ENCODE measurements at regions not wholly inside any gene's neighbourhood (a gene's known extent, or its start where the extent isn't known, plus 50 kb on each side); places are given as distances from the start of the nearest gene placed in this dataset.

DNA sequence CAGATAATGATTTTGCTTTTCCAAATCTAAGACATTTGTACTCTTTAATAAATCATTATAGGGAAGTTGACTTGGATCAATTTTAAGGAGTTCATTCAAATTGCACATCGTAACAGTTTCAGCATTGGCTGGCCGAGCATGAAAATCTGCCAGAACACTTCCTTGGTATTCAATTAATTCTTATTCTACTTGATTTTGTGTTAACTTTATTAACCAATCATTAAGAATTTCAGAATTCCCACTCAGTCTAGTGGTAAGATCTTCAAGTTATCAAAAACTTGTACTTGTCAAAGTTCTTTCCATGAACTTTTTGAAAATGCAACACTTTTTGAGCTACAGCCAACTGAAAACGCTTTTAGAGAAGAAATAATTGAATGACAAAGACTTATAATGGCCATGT is 565.8 kb downstream of the TLE1 start:
- Histone ChIP-seq H3K4me3 (no peak overlapping the region), H3K9me3 (no peaks in the 10 kb centered on the region), H3K36me3 (ENCODE audit: low read depth) (no peaks in the 10 kb centered on the region), H3K4me1 (ENCODE audit: low read depth) (no peaks in the 10 kb centered on the region)
- no peak for ATAC-seq
- no peak for TF ChIP-seq CTCF (IDR thresholded peaks at IDR 0.05)
- intact Hi-C loops (cut with DNase I, micrococcal nuclease): no loop called here
- no peak for DNase-seq

DNA sequence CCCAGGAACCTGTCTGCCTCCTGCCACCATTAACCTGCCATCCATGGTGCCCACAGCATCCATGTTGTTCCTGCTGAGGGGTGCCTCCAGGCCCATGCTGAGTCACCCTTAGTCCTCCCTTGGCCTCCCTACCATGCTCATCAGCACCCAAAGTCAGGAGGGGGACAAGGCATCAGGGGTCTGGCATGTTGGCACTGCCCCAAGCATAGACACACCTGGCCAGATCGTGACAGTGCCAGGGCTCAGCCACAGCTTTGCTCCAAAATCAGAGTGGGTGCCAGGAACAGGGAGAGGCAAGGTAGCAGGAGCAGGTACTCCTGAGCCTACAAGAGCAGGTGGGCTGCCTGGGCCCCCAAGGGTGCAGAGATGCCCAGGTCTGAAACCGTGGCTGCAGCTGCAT is 566.6 kb downstream of the TLE1 start:
- TF ChIP-seq CTCF (IDR thresholded peaks at IDR 0.05): no peak
- no peaks in the 10 kb centered on the region for H3K9me3 ChIP-seq
- ATAC-seq: no peak

GRCh38 chr9:81119591-81119990 is 569.8 kb downstream of the TLE1 start:
- no peak for TF ChIP-seq CTCF (IDR thresholded peaks at IDR 0.05)
- Histone ChIP-seq H3K4me1 (ENCODE audit: low read depth) (no peaks in the 10 kb centered on the region), H3K9me3 (no peaks in the 10 kb centered on the region), H3K36me3 (ENCODE audit: low read depth) (no peaks in the 10 kb centered on the region), H3K4me3 (no peak overlapping the region)
- no peak for DNase-seq
- intact Hi-C loops (cut with DNase I, micrococcal nuclease): no loop called here
- ATAC-seq: no peak

More for the DNA sequence above, 566.6 kb downstream of the TLE1 start:
- no peaks in the 10 kb centered on the region for H3K36me3 ChIP-seq (ENCODE audit: low read depth)
- no peak for DNase-seq
- no peak overlapping the region for H3K4me3 ChIP-seq
- H3K4me1 ChIP-seq (ENCODE audit: low read depth): no peaks in the 10 kb centered on the region
- intact Hi-C loops (cut with DNase I, micrococcal nuclease): no loop called here

DNA sequence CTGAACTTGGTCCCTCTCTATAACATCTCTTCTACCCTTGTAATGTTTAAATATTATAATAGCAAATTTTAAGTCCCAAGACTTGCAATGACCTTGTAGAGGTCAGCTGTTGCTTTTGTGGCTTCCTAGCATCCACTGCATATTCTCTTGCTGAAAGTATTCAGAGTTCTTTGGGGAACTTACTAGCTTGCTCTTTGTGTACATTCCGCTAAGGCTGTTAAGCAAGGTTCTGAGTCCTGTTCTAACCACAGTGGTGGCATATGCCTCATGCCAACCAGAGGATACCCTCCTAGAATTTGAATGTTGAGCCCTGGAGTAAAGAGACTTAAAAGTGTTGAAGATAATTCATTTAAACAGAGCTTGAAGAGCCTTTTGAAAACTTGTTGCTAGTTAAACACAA is 570.9 kb downstream of the TLE1 start:
- Histone ChIP-seq H3K9me3 (no peaks in the 10 kb centered on the region), H3K36me3 (ENCODE audit: low read depth) (no peaks in the 10 kb centered on the region), H3K4me3 (no peak overlapping the region), H3K4me1 (ENCODE audit: low read depth) (no peaks in the 10 kb centered on the region)
- no peak for DNase-seq
- intact Hi-C loops (cut with DNase I, micrococcal nuclease): no loop called here
- no peak for ATAC-seq
- no peak for TF ChIP-seq CTCF (IDR thresholded peaks at IDR 0.05)

- intact Hi-C loops (cut with DNase I, micrococcal nuclease): no loop called here
- Histone ChIP-seq H3K9me3 (no peaks in the 10 kb centered on the region), H3K4me3 (no peak overlapping the region), H3K4me1 (ENCODE audit: low read depth) (no peaks in the 10 kb centered on the region), H3K36me3 (ENCODE audit: low read depth) (no peaks in the 10 kb centered on the region)
- ATAC-seq (no peak), DNase-seq (no peak)
- no peak for TF ChIP-seq CTCF (IDR thresholded peaks at IDR 0.05)
These were observed 572.8 kb downstream of the TLE1 start for GRCh38 chr9:81116340-81117137.
